ENCODE measurements at regions not wholly inside any gene's neighbourhood (a gene's known extent, or its start where the extent isn't known, plus 50 kb on each side); places are given as distances from the start of the nearest gene placed in this dataset.

- H3K4me2 ChIP-seq (ENCODE audit: low read length) = no peak overlapping the region; the same call in 1 of the 2 replicates
- H4K20me1 ChIP-seq (ENCODE audit: insufficient read depth) = no peaks in the 10 kb centered on the region
- DNase-seq (ENCODE audit: low read depth, low spot score) = no peak
- no peaks in the 10 kb centered on the region for H3K9me3 ChIP-seq (ENCODE audit: control insufficient read depth in 1 of 2, insufficient read depth in 1 of 2, low read depth in 1 of 2, low read length in 2 of 2)
- H3K4me1 ChIP-seq (ENCODE audit: control insufficient read depth in 1 of 2, insufficient read depth in 2 of 2, low read length in 2 of 2) = peaks cover 0 to 6% of the 10 kb centered on the region in 2 experiments; a peak in 1 of 4 replicates
- ChIA-PET POLR2A (no interaction called here), CTCF (no interaction called here), RAD21 (ENCODE audit: low non-redundant PET in 1 of 2, low total read pairs in 2 of 2, uncharacterized antibody in 2 of 2, unreplicated experiment in 2 of 2) (no interaction called here)
- no peak overlapping the region for H2AFZ ChIP-seq (ENCODE audit: low read depth, low read length, poor library complexity, severe bottlenecking)
- no TSS peak for BruUV-seq (replicated peaks)
- no peak overlapping the region for H3K27ac ChIP-seq (ENCODE audit: low read depth, low read length)
- peaks cover 43% of the 10 kb centered on the region; the same call in 1 of the 2 replicates for H3K27me3 ChIP-seq (ENCODE audit: insufficient read depth, low read length)
- intact Hi-C loops (cut with micrococcal nuclease) = no loop called here
- no peaks in the 10 kb centered on the region for H3K79me2 ChIP-seq (ENCODE audit: insufficient read depth, low read length)
- peak; percentile 36; the same call in 1 of the 2 replicates for ATAC-seq
- H3K4me3 ChIP-seq (replicated peaks in 1 of 2; ENCODE audit: low read depth in 1 of 2, low read length in 2 of 2) = no peak overlapping the region
- no peak for TF ChIP-seq EZH2phosphoT487 (IDR thresholded peaks at IDR 0.05; ENCODE audit: borderline replicate concordance)
- H3K9me2 ChIP-seq (ENCODE audit: insufficient read depth) = no peaks in the 10 kb centered on the region
- no peak overlapping the region for H3K9ac ChIP-seq (ENCODE audit: low read length)
- H3K36me3 ChIP-seq (ENCODE audit: control insufficient read depth in 1 of 2, insufficient read depth in 2 of 2, low read length in 2 of 2) = no peaks in the 10 kb centered on the region
These were observed 161.7 kb downstream of the UNC5CL start for GRCh38 chr6:40877362-40877761.

GRCh38 chr6:40876336-40876735 is 162.7 kb downstream of the UNC5CL start:
- Histone ChIP-seq H3K4me1 (ENCODE audit: control insufficient read depth in 1 of 2, insufficient read depth in 2 of 2, low read length in 2 of 2) (peaks cover 0 to 6% of the 10 kb centered on the region in 2 experiments; a peak in 1 of 4 replicates), H3K79me2 (ENCODE audit: insufficient read depth, low read length) (no peaks in the 10 kb centered on the region), H3K4me3 (replicated peaks in 1 of 2; ENCODE audit: low read depth in 1 of 2, low read length in 2 of 2) (no peak overlapping the region), H2AFZ (ENCODE audit: low read depth, low read length, poor library complexity, severe bottlenecking) (no peak overlapping the region), H3K27ac (ENCODE audit: low read depth, low read length) (no peak overlapping the region), H3K9ac (ENCODE audit: low read length) (no peak overlapping the region), H3K27me3 (ENCODE audit: insufficient read depth, low read length) (peaks cover 37% of the 10 kb centered on the region; the same call in 1 of the 2 replicates), H3K9me2 (ENCODE audit: insufficient read depth) (no peaks in the 10 kb centered on the region), H3K9me3 (ENCODE audit: control insufficient read depth in 1 of 2, insufficient read depth in 1 of 2, low read depth in 1 of 2, low read length in 2 of 2) (no peaks in the 10 kb centered on the region), H3K4me2 (ENCODE audit: low read length) (no peak overlapping the region), H3K36me3 (ENCODE audit: control insufficient read depth in 1 of 2, insufficient read depth in 2 of 2, low read length in 2 of 2) (no peaks in the 10 kb centered on the region), H4K20me1 (ENCODE audit: insufficient read depth) (no peaks in the 10 kb centered on the region)
- no peak for DNase-seq (ENCODE audit: low read depth, low spot score)
- CTCF ChIA-PET = no interaction called here
- intact Hi-C loops (cut with micrococcal nuclease) = no loop called here
- POLR2A ChIA-PET = no interaction called here
- RAD21 ChIA-PET (ENCODE audit: low non-redundant PET in 1 of 2, low total read pairs in 2 of 2, uncharacterized antibody in 2 of 2, unreplicated experiment in 2 of 2) = no interaction called here
- no peak for TF ChIP-seq POLR2A (IDR thresholded peaks at IDR 0.05; ENCODE audit: borderline replicate concordance, extremely low read depth, insufficient read depth, insufficient read length)
- TF ChIP-seq FOSL1 (IDR thresholded peaks at IDR 0.05; ENCODE audit: low read depth) = no peak
- TF ChIP-seq REST (IDR thresholded peaks at IDR 0.05; ENCODE audit: low read depth) = no peak
- no peak for TF ChIP-seq CEBPB (IDR thresholded peaks at IDR 0.05; ENCODE audit: low read depth)
- TF ChIP-seq YY1 (IDR thresholded peaks at IDR 0.05; ENCODE audit: extremely low read depth, insufficient replicate concordance, low read depth, low read length) = no peak
- TF ChIP-seq EZH2phosphoT487 (IDR thresholded peaks at IDR 0.05; ENCODE audit: borderline replicate concordance) = no peak
- ATAC-seq = no peak
- no TSS peak for BruUV-seq (replicated peaks)

All from HCT116 (cell line).